B cell (primary cell): ENCODE measurements at regions not wholly inside any gene's neighbourhood (a gene's known extent, or its start where the extent isn't known, plus 50 kb on each side); places are given as distances from the start of the nearest gene placed in this dataset.

Experiments
- ATAC-seq: fragments of 200-7000 bp; cut with Tn5 transposase; one replicate; pipeline ENCODE4 v1.10.0; 2021; ENCODE audit warnings: low read depth, mild to moderate bottlenecking, moderate number of reproducible peaks, moderate library complexity
- CTCF ChIA-PET: fragments of 350-600 bp; sonication (Branson Sonifier 250); formaldehyde crosslinking; loops from one replicate; lab custom pipeline; 2021; ENCODE audit warnings: antibody characterized with exemption, inconsistent platforms; lab: Charles Lee
- POLR2A ChIA-PET: fragments of 350-600 bp; sonication (Branson Sonifier 250); formaldehyde crosslinking; loops from one replicate; lab custom pipeline; 2021; ENCODE audit warnings: antibody characterized with exemption; lab: Charles Lee
- DNase-seq: peaks from one replicate; pipeline ENCODE4 v3.0.0; 2013
- H2AFZ ChIP-seq: 2 replicates; pipeline ENCODE4 v1.6.1; 2012; ENCODE audit warnings: mild to moderate bottlenecking, low read depth, low read length; ENCODE audit not compliant: insufficient read depth, poor library complexity, severe bottlenecking
- H3K27ac ChIP-seq, 2 donors: 1 replicate in 1 of 2; 2 replicates in 1 of 2; pipeline ENCODE4 v1.5.1; 2012 to 2013; ENCODE audit warnings: low read length in 2 of 2, mild to moderate bottlenecking in 2 of 2, moderate library complexity in 1 of 2
- H3K27me3 ChIP-seq, 4 experiments: fragments of 200-600 bp in 1 of 4; sonication (generic) in 1 of 4; replicated peaks in 1 of 4; 1 replicate in 2 of 4; 2 replicates in 2 of 4; pipeline versions ENCODE4 v1.6.1 to v1.7.0; 2013 to 2016; ENCODE audit warnings: low read length in 3 of 4, mild to moderate bottlenecking in 2 of 4, mixed read lengths in 1 of 4, moderate library complexity in 1 of 4; ENCODE audit not compliant: insufficient read depth in 4 of 4, control insufficient read depth in 3 of 4; ENCODE audit errors: control extremely low read depth in 1 of 4
- H3K36me3 ChIP-seq, 2 experiments: replicated peaks in 1 of 2; 1 replicate in 1 of 2; 2 replicates in 1 of 2; pipeline versions ENCODE4 v1.6.1 to v1.7.1; 2013; ENCODE audit warnings: low read length in 1 of 2; ENCODE audit not compliant: insufficient read depth in 2 of 2, control insufficient read depth in 1 of 2; ENCODE audit errors: control extremely low read depth in 1 of 2, extremely low read depth in 1 of 2
- H3K4me1 ChIP-seq, 2 donors: fragments of 200-600 bp in 1 of 2; sonication (generic) in 1 of 2; 1 replicate in 1 of 2; 2 replicates in 1 of 2; pipeline versions ENCODE4 v1.5.1 to v1.6.1; 2013 to 2017; ENCODE audit warnings: low read length in 2 of 2; ENCODE audit not compliant: control insufficient read depth in 2 of 2, insufficient read depth in 2 of 2
- H3K4me2 ChIP-seq: replicated peaks from 2 replicates; pipeline ENCODE3; 2012; ENCODE audit warnings: mild to moderate bottlenecking, low read depth, low read length; ENCODE audit not compliant: poor library complexity, severe bottlenecking
- H3K4me3 ChIP-seq, 5 experiments: fragments of 200-600 bp in 1 of 5; sonication (generic) in 1 of 5; 1 replicate in 3 of 5; 2 replicates in 2 of 5; pipeline versions ENCODE4 v1.5.1 to v1.7.0; 2011 to 2016; ENCODE audit warnings: low read length in 4 of 5, mild to moderate bottlenecking in 4 of 5, low read depth in 2 of 5, control low read depth in 1 of 5, moderate library complexity in 1 of 5; ENCODE audit not compliant: insufficient read depth in 1 of 5; ENCODE audit errors: control extremely low read depth in 1 of 5, extremely low read depth in 1 of 5
- H3K79me2 ChIP-seq: fragments of 200-600 bp; sonication (generic); one replicate; pipeline ENCODE4 v1.6.0; 2016; ENCODE audit warnings: low read length; ENCODE audit not compliant: control insufficient read depth, insufficient read depth
- H3K9ac ChIP-seq: fragments of 200-600 bp; sonication (generic); 2 replicates; pipeline ENCODE4 v1.6.1; 2017; ENCODE audit warnings: mild to moderate bottlenecking, low read length, moderate library complexity
- H3K9me3 ChIP-seq, 3 donors: one replicate each; pipeline versions ENCODE4 v1.6.1 to v1.7.1; 2013; ENCODE audit warnings: low read length in 2 of 3; ENCODE audit not compliant: control insufficient read depth in 2 of 3, insufficient read depth in 1 of 3; ENCODE audit errors: control extremely low read depth in 1 of 3
- H4K20me1 ChIP-seq: 2 replicates; pipeline ENCODE4 v1.6.0; 2012; ENCODE audit warnings: mild to moderate bottlenecking, low read length; ENCODE audit not compliant: insufficient read depth, control insufficient read depth, poor library complexity, severe bottlenecking
- H3K27ac Mint-ChIP-seq: one replicate; pipeline ENCODE4 v1.8.0; 2021; ENCODE audit warnings: mixed read lengths
- H3K27me3 Mint-ChIP-seq: one replicate; pipeline ENCODE4 v1.8.0; 2021; ENCODE audit warnings: mixed read lengths
- H3K4me1 Mint-ChIP-seq: one replicate; pipeline ENCODE4 v1.8.0; 2021; ENCODE audit warnings: mixed read lengths
- H3K4me3 Mint-ChIP-seq: one replicate; pipeline ENCODE4 v1.8.0; 2021; ENCODE audit warnings: mixed read lengths
- H3K9me3 Mint-ChIP-seq: one replicate; pipeline ENCODE4 v1.8.0; 2022; ENCODE audit warnings: mixed read lengths; ENCODE audit not compliant: insufficient read depth
- CTCF ChIP-seq: fragments of 200-600 bp; IDR thresholded peaks from one replicate; pipeline ENCODE4 v1.8.0; 2022; ENCODE audit warnings: antibody characterized with exemption, mild to moderate bottlenecking
- EZH2 ChIP-seq: IDR thresholded peaks from 2 replicates; pipeline ENCODE4 v1.6.1; 2012; ENCODE audit warnings: borderline replicate concordance, low read depth, mild to moderate bottlenecking, moderate library complexity, low read length; ENCODE audit not compliant: insufficient read depth, poor library complexity, severe bottlenecking
- WGBS: methylation state at CpG from one replicate; pipeline ENCODE4 v1.1.5; 2013; ENCODE audit warnings: missing lambda C conversion rate; ENCODE audit not compliant: insufficient coverage; 5-methylcytosine and 5-hydroxymethylcytosine counted together
- intact Hi-C: fragments of 100-400 bp; cut with micrococcal nuclease; formaldehyde crosslinking; loops from one replicate; pipeline ENCODE4 v1.10.0; 2022

GRCh38 chr2:220940646-220941045, 631.5 kb downstream of the EPHA4 start:
- Histone ChIP-seq H3K27ac (no peak overlapping the region), H3K36me3 (no peaks in the 10 kb centered on the region), H3K79me2 (no peaks in the 10 kb centered on the region), H3K9me3 (no peaks in the 10 kb centered on the region), H3K9ac (no peak overlapping the region), H4K20me1 (no peaks in the 10 kb centered on the region), H3K4me1 (no peaks in the 10 kb centered on the region), H3K4me3 (no peak overlapping the region), H3K4me2 (no peak overlapping the region), H2AFZ (no peak overlapping the region), H3K27me3 (peaks cover 0 to 3% (median 0%) of the 10 kb centered on the region in 4 experiments)
- TF ChIP-seq EZH2 (no peak), CTCF (no peak)
- intact Hi-C loops = no loop called here
- Mint-ChIP-seq H3K9me3 (no peaks in the 10 kb centered on the region), H3K4me3 (no peak overlapping the region), H3K27me3 (peaks cover 3% of the 10 kb centered on the region), H3K27ac (no peak overlapping the region), H3K4me1 (no peaks in the 10 kb centered on the region)
- DNase-seq (no peak), ATAC-seq (no peak)
- POLR2A ChIA-PET = no interaction called here
- WGBS = 94% methylated on average over 10 of the region's 11 CpGs
- CTCF ChIA-PET = no interaction called here

GRCh38 chr2:220941683-220942082, 630.4 kb downstream of the EPHA4 start:
- ChIA-PET POLR2A (no interaction called here), CTCF (no interaction called here)
- H3K27me3 Mint-ChIP-seq = peaks cover 6% of the 10 kb centered on the region
- no peak overlapping the region for H3K27ac Mint-ChIP-seq
- Histone ChIP-seq H3K4me1 (no peaks in the 10 kb centered on the region), H3K36me3 (no peaks in the 10 kb centered on the region), H3K4me3 (no peak overlapping the region), H3K9ac (no peak overlapping the region), H3K9me3 (no peaks in the 10 kb centered on the region), H3K4me2 (no peak overlapping the region), H3K27me3 (peaks cover 0 to 3% (median 0%) of the 10 kb centered on the region in 4 experiments), H4K20me1 (no peaks in the 10 kb centered on the region), H2AFZ (no peak overlapping the region), H3K27ac (no peak overlapping the region), H3K79me2 (no peaks in the 10 kb centered on the region)
- intact Hi-C loops = no loop called here
- WGBS = no CpG with 5 or more reads among the region's 1 CpG
- H3K9me3 Mint-ChIP-seq = no peaks in the 10 kb centered on the region
- no peak for ATAC-seq
- TF ChIP-seq CTCF (no peak), EZH2 (no peak)
- DNase-seq = no peak
- H3K4me1 Mint-ChIP-seq = no peaks in the 10 kb centered on the region
- no peak overlapping the region for H3K4me3 Mint-ChIP-seq
